Transverse colon (tissue), 4 donors: ENCODE measurements at regions not wholly inside any gene's neighbourhood (a gene's known extent, or its start where the extent isn't known, plus 50 kb on each side); places are given as distances from the start of the nearest gene placed in this dataset.
"Not testable (repeated sequence)": the region's sequence is repeated elsewhere in the genome, so short reads cannot be mapped to it uniquely, and the experiment has no call there.

ENCODE experiments used
- DNase-seq: peaks from one replicate; pipeline ENCODE4 v3.0.0-alpha.2; 2019
- H3K27ac ChIP-seq, 4 donors: fragments of 200-600 bp; sonication (generic); 2 replicates each; pipeline ENCODE4 v1.5.1; 2016 to 2018; ENCODE audit warnings: inconsistent platforms in 4 of 4
- H3K27me3 ChIP-seq: fragments of 200-600 bp; sonication (generic); 2 replicates; pipeline ENCODE4 v1.5.1; 2017; ENCODE audit warnings: inconsistent platforms
- H3K36me3 ChIP-seq, 4 donors: fragments of 200-600 bp; sonication (generic); 2 replicates each; pipeline ENCODE4 v1.5.1; 2017 to 2019; ENCODE audit warnings: inconsistent platforms in 4 of 4
- H3K4me1 ChIP-seq, 4 donors: fragments of 200-600 bp; sonication (generic); 2 replicates each; pipeline ENCODE4 v1.5.1; 2017 to 2020; ENCODE audit warnings: inconsistent platforms in 4 of 4
- H3K4me3 ChIP-seq, 4 donors: fragments of 200-600 bp; sonication (generic); 1 replicate in 1 of 4; 2 replicates in 3 of 4; pipeline versions ENCODE4 v1.5.1 to v1.6.1; 2017 to 2019; ENCODE audit warnings: inconsistent platforms in 4 of 4
- H3K9me3 ChIP-seq, 2 donors: fragments of 200-600 bp; sonication (generic); 2 replicates each; pipeline ENCODE4 v1.5.1; 2017 to 2019; ENCODE audit warnings: inconsistent platforms in 2 of 2
- CTCF ChIP-seq, 5 experiments: fragments of 200-600 bp in 3 of 5; fragments of 450-650 bp in 2 of 5; sonication (generic) in 3 of 5; IDR thresholded peaks; 1 replicate in 2 of 5; 2 replicates in 3 of 5; pipeline ENCODE4 v1.5.1; 2016 to 2017; ENCODE audit warnings: antibody characterized with exemption in 5 of 5, inconsistent platforms in 3 of 5, mild to moderate bottlenecking in 2 of 5, moderate library complexity in 1 of 5
- EP300 ChIP-seq: sonication (generic); formaldehyde crosslinking; IDR thresholded peaks from one replicate; pipeline ENCODE4 v1.6.1; 2017; ENCODE audit warnings: antibody characterized with exemption, low read depth
- POLR2A ChIP-seq: fragments of 450-650 bp; IDR thresholded peaks from one replicate; pipeline ENCODE4 v1.6.1; 2016; ENCODE audit warnings: antibody characterized with exemption, mild to moderate bottlenecking, moderate library complexity
- POLR2AphosphoS5 ChIP-seq, 3 donors: sonication (generic); formaldehyde crosslinking; IDR thresholded peaks; one replicate each; pipeline ENCODE4 v1.6.1; 2016; ENCODE audit warnings: antibody characterized with exemption in 3 of 3
- WGBS, 2 donors: methylation state at CpG; one replicate each; pipeline ENCODE4 v1.1.5; 2018; ENCODE audit warnings: low coverage in 1 of 2; 5-methylcytosine and 5-hydroxymethylcytosine counted together
- in situ Hi-C, 4 donors: fragments of 200-750 bp; cut with MboI; loops; one replicate each; pipeline versions ENCODE4 v1.15.0 to v1.15.1; 2017; ENCODE audit warnings: low sequenced_read_pairs in 3 of 4, low pct_ligation_motif_present in 1 of 4, low pct_unique_long_range_greater_than_20kb in 1 of 4
- intact Hi-C: fragments of 100-400 bp; cut with DNase I; formaldehyde crosslinking; loops from one replicate; pipeline ENCODE4 v1.15.1; 2023; ENCODE audit warnings: low total_unique reads

- no peak for TF ChIP-seq CTCF (IDR thresholded peaks at IDR 0.05)
- no peak for TF ChIP-seq POLR2AphosphoS5 (IDR thresholded peaks at IDR 0.05)
- no peak for TF ChIP-seq EP300
- TF ChIP-seq POLR2A: no peak
- intact Hi-C loops: no loop called here
- in situ Hi-C loops: no loop called here
- no peak for DNase-seq
- H3K4me1 ChIP-seq: no peaks in the 10 kb centered on the region
- H3K27ac ChIP-seq: no peak overlapping the region
- no peaks in the 10 kb centered on the region for H3K36me3 ChIP-seq
- 72 to 75% methylated on average over 7 to 12 of the region's 12 CpGs for WGBS, 2 donors
- no peaks in the 10 kb centered on the region for H3K27me3 ChIP-seq
- no peak overlapping the region for H3K4me3 ChIP-seq
- no peaks in the 10 kb centered on the region for H3K9me3 ChIP-seq
Observed at GRCh38 chr19:28999724-29000433, 213.1 kb downstream of the UQCRFS1 start.

GRCh38 chr19:28998974-28999373 lies 214.0 kb downstream of the UQCRFS1 start:
- WGBS, 2 donors: 70 to 80% methylated on average over 3 to 6 of the region's 6 CpGs
- DNase-seq: no peak
- H3K36me3 ChIP-seq: no peaks in the 10 kb centered on the region
- intact Hi-C loops (no loop called here), in situ Hi-C loops (no loop called here)
- H3K27me3 ChIP-seq: no peaks in the 10 kb centered on the region
- TF ChIP-seq EP300: no peak
- no peak for TF ChIP-seq POLR2A
- TF ChIP-seq POLR2AphosphoS5 (IDR thresholded peaks at IDR 0.05): no peak
- TF ChIP-seq CTCF (IDR thresholded peaks at IDR 0.05): no peak
- H3K27ac ChIP-seq: no peak overlapping the region
- no peaks in the 10 kb centered on the region for H3K4me1 ChIP-seq
- no peak overlapping the region for H3K4me3 ChIP-seq
- no peaks in the 10 kb centered on the region for H3K9me3 ChIP-seq

- intact Hi-C loops: not testable (repeated sequence)
Observed at GRCh38 chr19:28997866-28998265, 215.1 kb downstream of the UQCRFS1 start.

GRCh38 chr19:28990522-28990921 lies 222.4 kb downstream of the UQCRFS1 start:
- TF ChIP-seq POLR2AphosphoS5 (IDR thresholded peaks at IDR 0.05) (no peak), CTCF (IDR thresholded peaks at IDR 0.05) (no peak), EP300 (no peak), POLR2A (no peak)
- intact Hi-C loops (no loop called here), in situ Hi-C loops (no loop called here)
- H3K27ac ChIP-seq: no peak overlapping the region
- no peaks in the 10 kb centered on the region for H3K4me1 ChIP-seq
- H3K36me3 ChIP-seq: no peaks in the 10 kb centered on the region
- DNase-seq: no peak
- H3K4me3 ChIP-seq: no peak overlapping the region
- no peaks in the 10 kb centered on the region for H3K9me3 ChIP-seq
- 52% methylated on average over 5 of the region's 5 CpGs; no CpG with 5 or more reads in 1 of the 2 donors for WGBS, 2 donors
- H3K27me3 ChIP-seq: no peaks in the 10 kb centered on the region

More at GRCh38 chr19:28997866-28998265, 215.1 kb downstream of the UQCRFS1 start:
- H3K27me3 ChIP-seq, H3K4me3 ChIP-seq, H3K36me3 ChIP-seq, in situ Hi-C loops, H3K27ac ChIP-seq, DNase-seq, H3K9me3 ChIP-seq, H3K4me1 ChIP-seq: not testable (repeated sequence)
- WGBS, 2 donors: 64 to 89% methylated on average over 1 to 6 of the region's 6 CpGs

- intact Hi-C loops: no loop called here
- H3K27me3 ChIP-seq: no peaks in the 10 kb centered on the region
- TF ChIP-seq POLR2A: no peak
- no peak for TF ChIP-seq CTCF (IDR thresholded peaks at IDR 0.05)
- TF ChIP-seq POLR2AphosphoS5 (IDR thresholded peaks at IDR 0.05): no peak
- TF ChIP-seq EP300: no peak
- DNase-seq: no peak
- 76% methylated on average over 6 of the region's 6 CpGs; no CpG with 5 or more reads in 1 of the 2 donors for WGBS, 2 donors
- H3K4me3 ChIP-seq: no peak overlapping the region
- H3K4me1 ChIP-seq: no peaks in the 10 kb centered on the region
- no peaks in the 10 kb centered on the region for H3K9me3 ChIP-seq
- in situ Hi-C loops: no loop called here
- H3K27ac ChIP-seq: no peak overlapping the region
- no peaks in the 10 kb centered on the region for H3K36me3 ChIP-seq
Observed at GRCh38 chr19:28989739-28990138, 223.2 kb downstream of the UQCRFS1 start.
